B cell (primary cell): ENCODE measurements at regions not wholly inside any gene's neighbourhood (a gene's known extent, or its start where the extent isn't known, plus 50 kb on each side); places are given as distances from the start of the nearest gene placed in this dataset.

Experiments used
- CTCF ChIP-seq: fragments of 200-600 bp; IDR thresholded peaks from one replicate; pipeline ENCODE4 v1.8.0; 2022; ENCODE audit warnings: antibody characterized with exemption, mild to moderate bottlenecking
- EZH2 ChIP-seq: IDR thresholded peaks from 2 replicates; pipeline ENCODE4 v1.6.1; 2012; ENCODE audit warnings: borderline replicate concordance, low read depth, mild to moderate bottlenecking, moderate library complexity, low read length; ENCODE audit not compliant: insufficient read depth, poor library complexity, severe bottlenecking

GRCh38 chr2:51324051-51324450 is 292.1 kb upstream of the NRXN1 start:
- TF ChIP-seq CTCF: no peak
- no peak for TF ChIP-seq EZH2
